Transverse colon (tissue), 4 donors: ENCODE measurements at regions not wholly inside any gene's neighbourhood (a gene's known extent, or its start where the extent isn't known, plus 50 kb on each side); places are given as distances from the start of the nearest gene placed in this dataset.

ENCODE experiments used
- DNase-seq: peaks from one replicate; pipeline ENCODE4 v3.0.0-alpha.2; 2019
- H3K27ac ChIP-seq, 4 donors: fragments of 200-600 bp; sonication (generic); 2 replicates each; pipeline ENCODE4 v1.5.1; 2016 to 2018; ENCODE audit warnings: inconsistent platforms in 4 of 4
- H3K27me3 ChIP-seq: fragments of 200-600 bp; sonication (generic); 2 replicates; pipeline ENCODE4 v1.5.1; 2017; ENCODE audit warnings: inconsistent platforms
- H3K36me3 ChIP-seq, 4 donors: fragments of 200-600 bp; sonication (generic); 2 replicates each; pipeline ENCODE4 v1.5.1; 2017 to 2019; ENCODE audit warnings: inconsistent platforms in 4 of 4
- H3K4me1 ChIP-seq, 4 donors: fragments of 200-600 bp; sonication (generic); 2 replicates each; pipeline ENCODE4 v1.5.1; 2017 to 2020; ENCODE audit warnings: inconsistent platforms in 4 of 4
- H3K4me3 ChIP-seq, 4 donors: fragments of 200-600 bp; sonication (generic); 1 replicate in 1 of 4; 2 replicates in 3 of 4; pipeline versions ENCODE4 v1.5.1 to v1.6.1; 2017 to 2019; ENCODE audit warnings: inconsistent platforms in 4 of 4
- H3K9me3 ChIP-seq, 2 donors: fragments of 200-600 bp; sonication (generic); 2 replicates each; pipeline ENCODE4 v1.5.1; 2017 to 2019; ENCODE audit warnings: inconsistent platforms in 2 of 2
- CTCF ChIP-seq, 5 experiments: fragments of 200-600 bp in 3 of 5; fragments of 450-650 bp in 2 of 5; sonication (generic) in 3 of 5; IDR thresholded peaks; 1 replicate in 2 of 5; 2 replicates in 3 of 5; pipeline ENCODE4 v1.5.1; 2016 to 2017; ENCODE audit warnings: antibody characterized with exemption in 5 of 5, inconsistent platforms in 3 of 5, mild to moderate bottlenecking in 2 of 5, moderate library complexity in 1 of 5
- EP300 ChIP-seq: sonication (generic); formaldehyde crosslinking; IDR thresholded peaks from one replicate; pipeline ENCODE4 v1.6.1; 2017; ENCODE audit warnings: antibody characterized with exemption, low read depth
- POLR2A ChIP-seq: fragments of 450-650 bp; IDR thresholded peaks from one replicate; pipeline ENCODE4 v1.6.1; 2016; ENCODE audit warnings: antibody characterized with exemption, mild to moderate bottlenecking, moderate library complexity
- POLR2AphosphoS5 ChIP-seq, 3 donors: sonication (generic); formaldehyde crosslinking; IDR thresholded peaks; one replicate each; pipeline ENCODE4 v1.6.1; 2016; ENCODE audit warnings: antibody characterized with exemption in 3 of 3
- WGBS, 2 donors: methylation state at CpG; one replicate each; pipeline ENCODE4 v1.1.5; 2018; ENCODE audit warnings: low coverage in 1 of 2; 5-methylcytosine and 5-hydroxymethylcytosine counted together
- in situ Hi-C, 4 donors: fragments of 200-750 bp; cut with MboI; loops; one replicate each; pipeline versions ENCODE4 v1.15.0 to v1.15.1; 2017; ENCODE audit warnings: low sequenced_read_pairs in 3 of 4, low pct_ligation_motif_present in 1 of 4, low pct_unique_long_range_greater_than_20kb in 1 of 4
- intact Hi-C: fragments of 100-400 bp; cut with DNase I; formaldehyde crosslinking; loops from one replicate; pipeline ENCODE4 v1.15.1; 2023; ENCODE audit warnings: low total_unique reads

GRCh38 chrX:42975906-42976305, 197.9 kb upstream of the PPP1R2C start:
- Histone ChIP-seq H3K9me3 (no peaks in the 10 kb centered on the region), H3K27me3 (no peaks in the 10 kb centered on the region), H3K4me1 (peaks cover 0 to 6% (median 1%) of the 10 kb centered on the region in 4 donors), H3K27ac (peak overlapping the region in 2 of 4 donors; percentile 32 to 53), H3K4me3 (no peak overlapping the region), H3K36me3 (no peaks in the 10 kb centered on the region)
- no peak for TF ChIP-seq EP300
- TF ChIP-seq POLR2AphosphoS5 (IDR thresholded peaks at IDR 0.05) = no peak
- TF ChIP-seq POLR2A = no peak
- no peak for TF ChIP-seq CTCF (IDR thresholded peaks at IDR 0.05)
- DNase-seq = no peak
- intact Hi-C loops = no loop called here
- 80% methylated on average over 2 of the region's 2 CpGs; no CpG with 5 or more reads in 1 of the 2 donors for WGBS, 2 donors
- in situ Hi-C loops = no loop called here

- in situ Hi-C loops (no loop called here), intact Hi-C loops (no loop called here)
- Histone ChIP-seq H3K9me3 (no peaks in the 10 kb centered on the region), H3K4me1 (peaks cover 0 to 6% (median 1%) of the 10 kb centered on the region in 4 donors), H3K27me3 (no peaks in the 10 kb centered on the region), H3K4me3 (no peak overlapping the region), H3K36me3 (no peaks in the 10 kb centered on the region), H3K27ac (peak overlapping the region in 3 of 4 donors; percentile 24 to 53 (median 32))
- DNase-seq = no peak
- WGBS, 2 donors = 50% methylated on average over 2 of the region's 2 CpGs; no CpG with 5 or more reads in 1 of the 2 donors
- no peak for TF ChIP-seq POLR2A
- TF ChIP-seq EP300 = no peak
- TF ChIP-seq POLR2AphosphoS5 (IDR thresholded peaks at IDR 0.05) = no peak
- TF ChIP-seq CTCF (IDR thresholded peaks at IDR 0.05) = no peak
Measured at GRCh38 chrX:42976746-42977366, 198.9 kb upstream of the PPP1R2C start.

- WGBS, 2 donors = 79 to 80% methylated on average over 2 to 3 of the region's 3 CpGs
- TF ChIP-seq POLR2A (no peak), EP300 (no peak), CTCF (IDR thresholded peaks at IDR 0.05) (no peak), POLR2AphosphoS5 (IDR thresholded peaks at IDR 0.05) (no peak)
- H3K9me3 ChIP-seq = no peaks in the 10 kb centered on the region
Measured at GRCh38 chrX:42978655-42979379, 200.9 kb upstream of the PPP1R2C start.

GRCh38 chrX:42988700-42989099, 210.7 kb upstream of the PPP1R2C start:
- Histone ChIP-seq H3K4me1 (no peaks in the 10 kb centered on the region), H3K27me3 (no peaks in the 10 kb centered on the region), H3K4me3 (no peak overlapping the region), H3K9me3 (no peaks in the 10 kb centered on the region), H3K36me3 (no peaks in the 10 kb centered on the region), H3K27ac (no peak overlapping the region)
- intact Hi-C loops (no loop called here), in situ Hi-C loops (no loop called here)
- WGBS, 2 donors = 77% methylated on average over 1 of the region's 1 CpG; no CpG with 5 or more reads in 1 of the 2 donors
- TF ChIP-seq POLR2A (no peak), POLR2AphosphoS5 (IDR thresholded peaks at IDR 0.05) (no peak), EP300 (no peak), CTCF (IDR thresholded peaks at IDR 0.05) (no peak)
- DNase-seq = no peak

More at GRCh38 chrX:42978655-42979379, 200.9 kb upstream of the PPP1R2C start:
- Histone ChIP-seq H3K36me3 (no peaks in the 10 kb centered on the region), H3K27me3 (no peaks in the 10 kb centered on the region), H3K4me3 (no peak overlapping the region), H3K4me1 (peaks cover 0 to 6% (median 1%) of the 10 kb centered on the region in 4 donors), H3K27ac (no peak overlapping the region)
- no peak for DNase-seq
- in situ Hi-C loops = no loop called here
- intact Hi-C loops = no loop called here
